ENCODE measurements at regions not wholly inside any gene's neighbourhood (a gene's known extent, or its start where the extent isn't known, plus 50 kb on each side); places are given as distances from the start of the nearest gene placed in this dataset.

DNA sequence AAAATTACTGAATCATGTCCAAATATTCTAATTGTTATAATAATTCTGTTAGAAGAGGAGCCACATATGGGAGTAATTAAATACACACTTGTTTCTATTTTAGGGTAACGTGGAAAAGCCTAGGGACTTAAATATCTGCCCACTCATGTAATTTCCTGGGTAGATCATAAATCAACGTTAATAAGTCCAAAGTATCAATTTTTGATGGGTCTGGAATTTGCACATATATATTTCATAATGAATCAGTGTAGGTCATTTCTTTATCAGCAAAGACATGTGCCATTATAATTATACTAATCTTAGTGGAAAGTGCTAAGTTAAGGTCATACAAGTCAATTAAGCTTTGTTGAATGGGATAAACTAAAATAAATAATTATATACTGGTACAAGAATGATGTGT lies 346.2 kb downstream of the ZBBX start:
- no peak for TF ChIP-seq CTCF (IDR thresholded peaks at IDR 0.05)
- no peak for TF ChIP-seq POLR2AphosphoS5 (IDR thresholded peaks at IDR 0.05)
- TF ChIP-seq POLR2A (IDR thresholded peaks at IDR 0.05) = no peak

All from breast epithelium (tissue), 3 donors.